CD4-positive, alpha-beta T cell (primary cell): ENCODE measurements at regions not wholly inside any gene's neighbourhood (a gene's known extent, or its start where the extent isn't known, plus 50 kb on each side); places are given as distances from the start of the nearest gene placed in this dataset.

Experiments used
- ATAC-seq: fragments of 200-7000 bp; cut with Tn5 transposase; one replicate; pipeline ENCODE4 v1.10.0; 2022; ENCODE audit warnings: mild to moderate bottlenecking; ENCODE audit not compliant: poor library complexity
- CTCF ChIA-PET: fragments of 350-600 bp; sonication (Branson Sonifier 250); formaldehyde crosslinking; loops from one replicate; lab custom pipeline; 2021; ENCODE audit warnings: antibody characterized with exemption, inconsistent platforms; lab: Charles Lee
- POLR2A ChIA-PET: fragments of 350-600 bp; sonication (Branson Sonifier 250); formaldehyde crosslinking; loops from one replicate; lab custom pipeline; 2021; ENCODE audit warnings: antibody characterized with exemption, inconsistent platforms; lab: Charles Lee
- DNase-seq, 14 experiments: peaks; one replicate each; pipeline ENCODE4 v3.0.0-alpha.2; 2013 to 2020; ENCODE audit warnings: mixed read lengths in 2 of 14
- H3K27ac ChIP-seq, 2 donors: one replicate each; pipeline versions ENCODE4 v1.5.1 to v1.7.0; 2013; ENCODE audit warnings: low read length in 2 of 2, low read depth in 1 of 2, mild to moderate bottlenecking in 1 of 2
- H3K27me3 ChIP-seq, 2 experiments: 1 replicate in 1 of 2; 2 replicates in 1 of 2; pipeline versions ENCODE4 v1.6.1 to v1.7.0; 2013; ENCODE audit warnings: low read length in 2 of 2, control low read depth in 1 of 2, mild to moderate bottlenecking in 1 of 2, moderate library complexity in 1 of 2; ENCODE audit not compliant: insufficient read depth in 2 of 2, control insufficient read depth in 1 of 2
- H3K36me3 ChIP-seq: one replicate; pipeline ENCODE4 v1.6.1; 2013; ENCODE audit warnings: low read length, control low read depth; ENCODE audit not compliant: insufficient read depth
- H3K4me1 ChIP-seq: one replicate; pipeline ENCODE4 v1.6.1; 2013; ENCODE audit warnings: low read length, control low read depth; ENCODE audit not compliant: insufficient read depth
- H3K4me3 ChIP-seq: one replicate; pipeline ENCODE4 v1.5.1; 2013; ENCODE audit warnings: mild to moderate bottlenecking, low read length, moderate library complexity
- H3K9me3 ChIP-seq, 2 experiments: 1 replicate in 1 of 2; 2 replicates in 1 of 2; pipeline versions ENCODE4 v1.6.1 to v1.7.0; 2013; ENCODE audit warnings: low read length in 2 of 2, mild to moderate bottlenecking in 2 of 2, control low read depth in 1 of 2, moderate library complexity in 1 of 2; ENCODE audit not compliant: control insufficient read depth in 1 of 2, insufficient read depth in 1 of 2
- H3K27ac Mint-ChIP-seq: one replicate; pipeline ENCODE4 v1.8.0; 2020; ENCODE audit warnings: mixed read lengths
- H3K27me3 Mint-ChIP-seq: one replicate; pipeline ENCODE4 v1.8.0; 2021; ENCODE audit warnings: mixed read lengths
- H3K36me3 Mint-ChIP-seq: one replicate; pipeline ENCODE4 v1.8.0; 2021; ENCODE audit warnings: low read depth, mixed read lengths
- H3K4me1 Mint-ChIP-seq: one replicate; pipeline ENCODE4 v1.8.0; 2021; ENCODE audit warnings: low read depth, mixed read lengths
- H3K4me3 Mint-ChIP-seq: one replicate; pipeline ENCODE4 v1.8.0; 2020; ENCODE audit warnings: mild to moderate bottlenecking, mixed read lengths
- H3K9me3 Mint-ChIP-seq: one replicate; pipeline ENCODE4 v1.8.0; 2020; ENCODE audit warnings: mixed read lengths
- intact Hi-C, 2 experiments: fragments of 100-400 bp; cut with DNase I in 1 of 2; cut with micrococcal nuclease in 1 of 2; formaldehyde crosslinking; loops; one replicate each; pipeline versions ENCODE4 v1.15.1 to v1.9.0; 2023 to 2025; cut with DNase I, micrococcal nuclease
- TF ChIP-seq, protein P1 (sequence below): fragments of 200-600 bp; IDR thresholded peaks from one replicate; pipeline ENCODE4 v1.8.0; 2022; ENCODE audit warnings: antibody characterized with exemption, mild to moderate bottlenecking

GRCh38 chr15:35197754-35198153 lies 112.7 kb upstream of the NANOGP8 start:
- no peaks in the 10 kb centered on the region for H3K9me3 ChIP-seq
- no peak overlapping the region for H3K4me3 Mint-ChIP-seq
- ATAC-seq = no peak
- H3K27me3 Mint-ChIP-seq = peaks cover 6% of the 10 kb centered on the region
- H3K4me3 ChIP-seq = no peak overlapping the region
- no peaks in the 10 kb centered on the region for H3K4me1 ChIP-seq
- DNase-seq = no peak
- H3K9me3 Mint-ChIP-seq = no peaks in the 10 kb centered on the region
- H3K36me3 ChIP-seq = no peaks in the 10 kb centered on the region
- H3K36me3 Mint-ChIP-seq = no peaks in the 10 kb centered on the region
- no peak overlapping the region for H3K27ac Mint-ChIP-seq
- intact Hi-C loops = no loop called here
- H3K4me1 Mint-ChIP-seq = no peaks in the 10 kb centered on the region
- ChIA-PET POLR2A (no interaction called here), CTCF (no interaction called here)
- no peaks in the 10 kb centered on the region for H3K27me3 ChIP-seq
- no peak overlapping the region for H3K27ac ChIP-seq
- TF ChIP-seq, protein P1, sequence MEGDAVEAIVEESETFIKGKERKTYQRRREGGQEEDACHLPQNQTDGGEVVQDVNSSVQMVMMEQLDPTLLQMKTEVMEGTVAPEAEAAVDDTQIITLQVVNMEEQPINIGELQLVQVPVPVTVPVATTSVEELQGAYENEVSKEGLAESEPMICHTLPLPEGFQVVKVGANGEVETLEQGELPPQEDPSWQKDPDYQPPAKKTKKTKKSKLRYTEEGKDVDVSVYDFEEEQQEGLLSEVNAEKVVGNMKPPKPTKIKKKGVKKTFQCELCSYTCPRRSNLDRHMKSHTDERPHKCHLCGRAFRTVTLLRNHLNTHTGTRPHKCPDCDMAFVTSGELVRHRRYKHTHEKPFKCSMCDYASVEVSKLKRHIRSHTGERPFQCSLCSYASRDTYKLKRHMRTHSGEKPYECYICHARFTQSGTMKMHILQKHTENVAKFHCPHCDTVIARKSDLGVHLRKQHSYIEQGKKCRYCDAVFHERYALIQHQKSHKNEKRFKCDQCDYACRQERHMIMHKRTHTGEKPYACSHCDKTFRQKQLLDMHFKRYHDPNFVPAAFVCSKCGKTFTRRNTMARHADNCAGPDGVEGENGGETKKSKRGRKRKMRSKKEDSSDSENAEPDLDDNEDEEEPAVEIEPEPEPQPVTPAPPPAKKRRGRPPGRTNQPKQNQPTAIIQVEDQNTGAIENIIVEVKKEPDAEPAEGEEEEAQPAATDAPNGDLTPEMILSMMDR = no peak

- no peak for DNase-seq
- POLR2A ChIA-PET = no interaction called here
- Histone ChIP-seq H3K9me3 (peaks cover 0 to 4% of the 10 kb centered on the region in 2 experiments), H3K27ac (no peak overlapping the region), H3K4me1 (no peaks in the 10 kb centered on the region), H3K4me3 (no peak overlapping the region), H3K36me3 (no peaks in the 10 kb centered on the region), H3K27me3 (no peaks in the 10 kb centered on the region)
- CTCF ChIA-PET = no interaction called here
- Mint-ChIP-seq H3K9me3 (no peaks in the 10 kb centered on the region), H3K36me3 (no peaks in the 10 kb centered on the region), H3K4me1 (no peaks in the 10 kb centered on the region), H3K4me3 (no peak overlapping the region), H3K27me3 (peaks cover 6% of the 10 kb centered on the region), H3K27ac (no peak overlapping the region)
- TF ChIP-seq, protein P1 = no peak
- ATAC-seq = no peak
- intact Hi-C loops = no loop called here
Observed at GRCh38 chr15:35197306-35197705, 112.2 kb upstream of the NANOGP8 start.

- Histone ChIP-seq H3K4me1 (no peaks in the 10 kb centered on the region), H3K27me3 (no peaks in the 10 kb centered on the region), H3K27ac (no peak overlapping the region), H3K9me3 (peaks cover 0 to 14% of the 10 kb centered on the region in 2 experiments), H3K4me3 (no peak overlapping the region), H3K36me3 (no peaks in the 10 kb centered on the region)
- Mint-ChIP-seq H3K36me3 (no peaks in the 10 kb centered on the region), H3K4me1 (no peaks in the 10 kb centered on the region), H3K27ac (no peak overlapping the region), H3K9me3 (peaks cover 6% of the 10 kb centered on the region), H3K4me3 (no peak overlapping the region), H3K27me3 (peaks cover 6% of the 10 kb centered on the region)
- ChIA-PET CTCF (no interaction called here), POLR2A (no interaction called here)
- TF ChIP-seq, protein P1 = no peak
- intact Hi-C loops = no loop called here
- DNase-seq (no peak), ATAC-seq (no peak)
Observed at GRCh38 chr15:35196273-35196672, 111.2 kb upstream of the NANOGP8 start.
